Naive thymus-derived CD8-positive, alpha-beta T cell (primary cell): ENCODE measurements at regions not wholly inside any gene's neighbourhood (a gene's known extent, or its start where the extent isn't known, plus 50 kb on each side); places are given as distances from the start of the nearest gene placed in this dataset.
"Not testable (repeated sequence)": the region's sequence is repeated elsewhere in the genome, so short reads cannot be mapped to it uniquely, and the experiment has no call there.

Experiments used
- ATAC-seq, 2 donors: fragments of 150-1000 bp; cut with Tn5 transposase in 1 of 2; sonication (Bioruptor Pico), chemical (Tn5 transposase) in 1 of 2; 1 replicate in 1 of 2; 2 replicates in 1 of 2; pipeline ENCODE4 v1.10.0; 2021; ENCODE audit warnings: mild to moderate bottlenecking in 2 of 2, moderate library complexity in 2 of 2
- POLR2A ChIA-PET: fragments of 350-600 bp; sonication (Branson Sonifier 250); formaldehyde crosslinking; loops from one replicate; lab custom pipeline; 2021; ENCODE audit warnings: antibody characterized with exemption; lab: Charles Lee
- DNase-seq, 10 donors: peaks; one replicate each; pipeline versions ENCODE4 v3.0.0 to v3.0.0-alpha.2; 2020 to 2022
- H3K27ac Mint-ChIP-seq, 10 donors: one replicate each; pipeline ENCODE4 v1.8.0; 2020 to 2022; ENCODE audit warnings: mild to moderate bottlenecking in 10 of 10, mixed read lengths in 10 of 10, moderate library complexity in 4 of 10, inconsistent platforms in 1 of 10
- H3K27me3 Mint-ChIP-seq, 5 donors: one replicate each; pipeline ENCODE4 v1.8.0; 2021 to 2022; ENCODE audit warnings: mixed read lengths in 5 of 5
- H3K36me3 Mint-ChIP-seq, 3 donors: one replicate each; pipeline ENCODE4 v1.8.0; 2020 to 2022; ENCODE audit warnings: mixed read lengths in 3 of 3, mild to moderate bottlenecking in 2 of 3, inconsistent platforms in 1 of 3
- H3K4me1 Mint-ChIP-seq, 4 donors: one replicate each; pipeline ENCODE4 v1.8.0; 2021 to 2022; ENCODE audit warnings: mixed read lengths in 4 of 4
- H3K4me3 Mint-ChIP-seq, 10 donors: one replicate each; pipeline ENCODE4 v1.8.0; 2020 to 2022; ENCODE audit warnings: mild to moderate bottlenecking in 10 of 10, mixed read lengths in 10 of 10, moderate library complexity in 6 of 10, inconsistent platforms in 1 of 10
- H3K9me3 Mint-ChIP-seq, 9 donors: one replicate each; pipeline ENCODE4 v1.8.0; 2020 to 2022; ENCODE audit warnings: mixed read lengths in 9 of 9, mild to moderate bottlenecking in 3 of 9, inconsistent platforms in 1 of 9, moderate library complexity in 1 of 9

DNA sequence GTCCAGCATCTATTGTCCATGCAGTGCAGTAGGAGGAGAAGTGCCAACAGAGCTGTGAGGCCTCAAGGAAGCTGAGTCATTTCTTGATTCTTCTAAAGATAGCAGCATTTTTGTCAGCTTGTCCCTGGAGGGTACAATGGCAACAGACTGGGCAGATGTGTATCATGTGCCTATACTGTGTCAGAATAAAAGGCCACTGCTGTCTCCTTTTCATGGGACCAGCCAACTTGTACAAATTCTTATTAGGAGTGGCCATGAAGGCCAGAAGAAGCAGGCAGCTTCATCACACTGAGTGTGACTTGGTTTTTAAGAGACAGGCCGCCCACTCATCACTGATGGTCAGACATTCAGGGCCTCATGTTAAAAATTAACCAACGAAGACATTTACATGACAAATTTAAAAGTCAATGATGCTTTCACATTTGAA is 185.0 kb upstream of the FAM241A start:
- H3K36me3 Mint-ChIP-seq: no peaks in the 10 kb centered on the region
- ATAC-seq: no peak

DNA sequence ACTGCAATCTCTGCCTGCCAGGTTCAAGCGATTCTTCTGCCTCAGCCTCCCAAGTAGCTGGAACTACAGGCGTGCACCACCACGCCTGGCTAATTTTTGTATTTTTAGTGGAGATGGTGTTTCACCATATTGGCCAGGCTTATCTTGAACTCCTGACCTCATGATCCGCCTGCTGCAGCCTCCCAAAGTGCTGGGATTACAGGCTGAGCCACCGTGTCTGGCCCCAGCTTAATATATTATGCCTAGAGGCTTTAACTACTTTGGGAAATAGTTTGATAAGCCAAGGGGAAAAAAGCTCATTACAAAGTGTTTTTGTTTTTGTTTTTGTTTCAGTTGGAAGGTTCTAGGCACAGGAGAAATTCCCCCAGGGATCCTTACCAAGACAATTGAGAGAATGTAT is 184.2 kb upstream of the FAM241A start:
- H3K9me3 Mint-ChIP-seq, DNase-seq, POLR2A ChIA-PET, H3K36me3 Mint-ChIP-seq, H3K27me3 Mint-ChIP-seq, H3K4me1 Mint-ChIP-seq, H3K27ac Mint-ChIP-seq, ATAC-seq, H3K4me3 Mint-ChIP-seq: not testable (repeated sequence)

More for the DNA sequence above, 185.0 kb upstream of the FAM241A start:
- Mint-ChIP-seq H3K4me3 (no peak overlapping the region), H3K27me3 (peaks cover 0 to 5% (median 0%) of the 10 kb centered on the region in 5 donors), H3K9me3 (no peaks in the 10 kb centered on the region), H3K27ac (no peak overlapping the region), H3K4me1 (no peaks in the 10 kb centered on the region)
- no peak for DNase-seq
- POLR2A ChIA-PET: no interaction called here

DNA sequence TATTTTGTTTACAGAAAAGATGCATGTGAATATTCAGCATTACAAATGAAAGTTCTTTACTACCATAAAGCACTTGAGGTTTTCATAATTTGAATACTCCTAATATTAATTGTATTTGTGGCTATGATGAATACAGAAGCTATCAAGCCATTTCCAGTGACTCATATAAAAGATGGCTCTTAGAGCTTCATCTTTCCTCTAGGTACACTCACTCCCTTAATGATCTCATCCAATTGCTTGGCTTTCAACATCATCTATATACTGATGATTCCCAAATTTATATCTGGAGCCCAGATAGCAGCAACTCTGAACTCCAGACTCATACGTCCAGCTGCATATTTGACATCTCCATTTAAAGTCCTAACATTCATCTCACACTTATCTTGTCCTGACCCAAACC is 183.4 kb upstream of the FAM241A start:
- no peak for DNase-seq
- H3K27me3 Mint-ChIP-seq: peaks cover 0 to 5% (median 0%) of the 10 kb centered on the region in 5 donors
- H3K4me1 Mint-ChIP-seq: no peaks in the 10 kb centered on the region
- ATAC-seq: no peak
- H3K36me3 Mint-ChIP-seq: no peaks in the 10 kb centered on the region
- H3K9me3 Mint-ChIP-seq: no peaks in the 10 kb centered on the region
- POLR2A ChIA-PET: no interaction called here
- no peak overlapping the region for H3K27ac Mint-ChIP-seq
- no peak overlapping the region for H3K4me3 Mint-ChIP-seq

DNA sequence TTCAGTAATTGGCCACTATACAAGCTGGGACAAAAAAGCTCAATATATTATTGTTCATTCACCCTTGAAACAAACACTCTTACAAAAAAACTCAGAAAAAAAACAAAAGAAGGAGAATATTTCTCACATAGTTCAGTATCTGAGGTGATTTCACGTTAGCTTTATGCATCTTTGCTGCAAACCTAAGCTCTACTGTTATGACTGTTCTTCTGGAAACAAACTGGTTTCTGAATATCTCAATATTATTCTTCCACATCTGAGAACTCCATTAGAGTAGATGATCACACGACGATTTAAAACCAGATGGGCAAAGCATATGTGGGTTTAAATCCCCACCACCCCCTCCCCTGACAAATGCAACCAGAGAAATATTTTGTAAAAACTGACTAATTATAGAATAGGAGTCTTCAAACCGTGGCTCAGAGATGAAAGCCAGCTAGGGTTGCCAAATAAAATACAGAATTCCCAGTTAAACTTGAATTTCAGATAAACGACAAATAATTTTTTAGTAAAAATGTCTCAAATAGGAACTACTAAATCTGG is 182.0 kb upstream of the FAM241A start:
- ATAC-seq (no peak), DNase-seq (no peak)
- no peak overlapping the region for H3K27ac Mint-ChIP-seq
- H3K4me3 Mint-ChIP-seq: no peak overlapping the region
- peaks cover 0 to 5% (median 0%) of the 10 kb centered on the region in 5 donors for H3K27me3 Mint-ChIP-seq
- H3K4me1 Mint-ChIP-seq: no peaks in the 10 kb centered on the region
- H3K9me3 Mint-ChIP-seq: peaks cover 0 to under 1% (median 0%) of the 10 kb centered on the region in 9 donors
- H3K36me3 Mint-ChIP-seq: no peaks in the 10 kb centered on the region
- POLR2A ChIA-PET: no interaction called here

- Mint-ChIP-seq H3K9me3 (peaks cover 0 to 26% (median 15%) of the 10 kb centered on the region in 9 donors), H3K4me1 (no peaks in the 10 kb centered on the region), H3K27ac (no peak overlapping the region), H3K36me3 (peaks cover 0 to 8% (median 0%) of the 10 kb centered on the region in 3 donors), H3K27me3 (peaks cover 0 to 23% (median 9%) of the 10 kb centered on the region in 5 donors), H3K4me3 (no peak overlapping the region)
- POLR2A ChIA-PET: no interaction called here
- ATAC-seq (no peak), DNase-seq (no peak)
Measured at GRCh38 chr4:111977419-111977965, 167.8 kb upstream of the FAM241A start.

DNA sequence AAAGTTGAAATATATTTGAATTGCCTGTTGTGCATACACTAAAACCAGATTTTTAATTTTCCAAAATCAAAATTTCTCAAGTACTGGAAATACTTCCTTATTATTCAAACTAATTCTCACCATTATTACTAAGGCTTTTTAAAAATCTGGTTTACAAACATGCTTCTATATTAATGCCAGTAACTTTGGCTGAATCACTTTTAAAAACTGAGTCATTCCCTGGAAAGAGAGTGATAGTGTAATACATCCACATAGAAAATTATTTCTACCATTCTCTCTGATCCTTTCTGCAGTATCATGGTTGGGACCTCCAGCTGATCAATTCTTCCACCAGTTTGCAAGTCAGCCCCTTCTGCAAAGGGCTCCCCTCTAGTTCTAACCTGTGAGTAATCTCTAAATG is 165.3 kb upstream of the FAM241A start:
- Mint-ChIP-seq H3K27me3 (peaks cover 0 to 45% (median 15%) of the 10 kb centered on the region in 5 donors), H3K4me1 (no peaks in the 10 kb centered on the region), H3K9me3 (peaks cover 0 to 20% (median 11%) of the 10 kb centered on the region in 9 donors), H3K27ac (no peak overlapping the region), H3K4me3 (no peak overlapping the region), H3K36me3 (peaks cover 0 to 8% (median 0%) of the 10 kb centered on the region in 3 donors)
- POLR2A ChIA-PET: no interaction called here
- ATAC-seq (no peak), DNase-seq (no peak)

- ATAC-seq (no peak), DNase-seq (no peak)
- peaks cover 0 to 63% (median 19%) of the 10 kb centered on the region in 5 donors for H3K27me3 Mint-ChIP-seq
- H3K4me1 Mint-ChIP-seq: peaks cover 0 to 2% (median 0%) of the 10 kb centered on the region in 4 donors
- no peak overlapping the region for H3K27ac Mint-ChIP-seq
- peaks cover 0 to 1% (median 0%) of the 10 kb centered on the region in 3 donors for H3K36me3 Mint-ChIP-seq
- POLR2A ChIA-PET: no interaction called here
- H3K9me3 Mint-ChIP-seq: peaks cover 0 to 4% (median 0%) of the 10 kb centered on the region in 9 donors
- no peak overlapping the region for H3K4me3 Mint-ChIP-seq
Measured at GRCh38 chr4:111982089-111982488, 163.2 kb upstream of the FAM241A start.

- Mint-ChIP-seq H3K36me3 (no peaks in the 10 kb centered on the region), H3K4me3 (no peak overlapping the region), H3K27me3 (peaks cover 2 to 51% (median 10%) of the 10 kb centered on the region in 5 donors), H3K9me3 (no peaks in the 10 kb centered on the region), H3K27ac (no peak overlapping the region), H3K4me1 (peaks cover 0 to 2% (median 0%) of the 10 kb centered on the region in 4 donors)
- ATAC-seq (no peak), DNase-seq (no peak)
- POLR2A ChIA-PET: no interaction called here
Measured at GRCh38 chr4:111984169-111984819, 161.0 kb upstream of the FAM241A start.

GRCh38 chr4:111985426-111985825 is 159.8 kb upstream of the FAM241A start:
- ATAC-seq (no peak), DNase-seq (no peak)
- Mint-ChIP-seq H3K9me3 (no peaks in the 10 kb centered on the region), H3K27ac (no peak overlapping the region), H3K4me1 (peaks cover 0 to 2% (median 0%) of the 10 kb centered on the region in 4 donors), H3K4me3 (no peak overlapping the region), H3K36me3 (no peaks in the 10 kb centered on the region), H3K27me3 (peaks cover 2 to 46% (median 10%) of the 10 kb centered on the region in 5 donors)
- POLR2A ChIA-PET: no interaction called here

DNA sequence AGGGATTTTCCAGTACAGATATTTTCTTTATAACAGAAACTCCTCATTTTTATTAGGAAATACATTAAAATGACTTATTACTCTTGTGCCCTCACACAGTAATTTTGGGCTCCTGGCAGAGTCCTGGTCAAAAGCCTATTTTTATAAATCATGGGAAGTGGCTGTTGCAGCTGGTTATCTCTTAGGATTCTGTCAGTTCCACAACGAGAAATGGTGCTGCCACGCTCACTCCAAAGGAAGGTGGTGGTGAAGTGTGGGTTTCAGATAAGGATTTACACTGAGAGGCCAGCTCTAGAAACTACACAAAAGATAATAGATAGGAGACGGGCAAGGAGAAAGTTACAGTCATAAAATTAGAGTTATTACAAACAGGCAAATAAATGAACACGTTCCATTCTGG is 159.2 kb upstream of the FAM241A start:
- Mint-ChIP-seq H3K36me3 (no peaks in the 10 kb centered on the region), H3K27ac (peak overlapping the region in 1 of 10 donors; percentile 13), H3K9me3 (no peaks in the 10 kb centered on the region), H3K27me3 (peaks cover 2 to 41% (median 11%) of the 10 kb centered on the region in 5 donors), H3K4me3 (no peak overlapping the region), H3K4me1 (peaks cover 0 to 2% (median under 1%) of the 10 kb centered on the region in 4 donors)
- DNase-seq (no peak), ATAC-seq (no peak)
- POLR2A ChIA-PET: no interaction called here

DNA sequence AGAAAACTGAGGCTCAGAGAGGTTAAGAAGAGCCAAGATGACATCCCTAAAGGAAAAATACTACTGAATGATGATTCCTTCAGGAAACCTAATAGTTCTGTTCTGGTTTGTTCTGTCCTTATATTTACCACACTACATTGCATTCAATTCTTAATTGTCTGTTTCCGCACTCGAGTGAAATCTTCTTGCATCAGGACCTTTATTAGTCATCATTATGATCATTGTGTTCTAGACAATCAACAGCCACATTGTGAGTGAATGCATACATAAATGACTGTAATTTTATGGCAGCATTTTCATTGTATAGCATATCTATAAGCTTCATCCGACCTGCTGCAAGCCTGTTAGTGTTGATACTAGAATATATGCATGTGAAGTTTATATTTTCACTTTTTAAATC is 156.7 kb upstream of the FAM241A start:
- peaks cover 0 to 8% (median under 1%) of the 10 kb centered on the region in 4 donors for H3K4me1 Mint-ChIP-seq
- DNase-seq: no peak
- H3K27ac Mint-ChIP-seq: no peak overlapping the region
- H3K27me3 Mint-ChIP-seq: peaks cover 9 to 42% (median 16%) of the 10 kb centered on the region in 5 donors
- ATAC-seq: no peak
- no peak overlapping the region for H3K4me3 Mint-ChIP-seq
- POLR2A ChIA-PET: no interaction called here
- H3K36me3 Mint-ChIP-seq: no peaks in the 10 kb centered on the region
- no peaks in the 10 kb centered on the region for H3K9me3 Mint-ChIP-seq

DNA sequence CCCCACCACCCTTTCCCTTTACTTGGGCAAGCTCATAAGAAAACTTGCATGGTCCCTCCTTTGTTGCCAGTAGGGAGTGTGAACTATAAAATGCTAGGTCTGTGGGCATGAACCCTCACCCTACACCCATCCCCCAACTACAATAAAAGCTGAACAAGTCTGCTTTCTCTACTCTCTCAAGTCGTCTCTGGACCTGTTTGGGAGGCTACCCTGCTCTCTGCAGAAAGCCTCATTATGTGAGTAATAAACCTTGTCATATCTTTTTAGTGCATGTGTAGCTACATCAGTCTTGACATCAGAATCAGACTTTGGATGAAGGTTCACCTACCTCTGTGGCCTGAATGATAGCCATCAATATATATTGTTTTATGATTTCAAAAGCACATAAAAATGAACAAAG is 155.4 kb upstream of the FAM241A start:
- ATAC-seq: no peak
- Mint-ChIP-seq H3K27me3 (peaks cover 12 to 30% (median 16%) of the 10 kb centered on the region in 5 donors), H3K4me1 (peaks cover 0 to 8% (median under 1%) of the 10 kb centered on the region in 4 donors), H3K36me3 (no peaks in the 10 kb centered on the region), H3K9me3 (no peaks in the 10 kb centered on the region), H3K27ac (no peak overlapping the region), H3K4me3 (no peak overlapping the region)
- DNase-seq: no peak
- POLR2A ChIA-PET: no interaction called here

GRCh38 chr4:111991163-111991562 is 154.1 kb upstream of the FAM241A start:
- H3K9me3 Mint-ChIP-seq: no peaks in the 10 kb centered on the region
- peaks cover 12 to 17% (median 15%) of the 10 kb centered on the region in 5 donors for H3K27me3 Mint-ChIP-seq
- H3K27ac Mint-ChIP-seq: no peak overlapping the region
- H3K4me1 Mint-ChIP-seq: peaks cover 0 to 8% (median 0%) of the 10 kb centered on the region in 4 donors
- no peak overlapping the region for H3K4me3 Mint-ChIP-seq
- POLR2A ChIA-PET: no interaction called here
- no peaks in the 10 kb centered on the region for H3K36me3 Mint-ChIP-seq
- ATAC-seq: no peak
- DNase-seq: no peak
